GM19328 (cell line): ENCODE measurements at regions not wholly inside any gene's neighbourhood (a gene's known extent, or its start where the extent isn't known, plus 50 kb on each side); places are given as distances from the start of the nearest gene placed in this dataset.
A peak's percentile ranks its signal among the peaks of the same experiment; 100 is the strongest.
"Not testable (repeated sequence)": the region's sequence is repeated elsewhere in the genome, so short reads cannot be mapped to it uniquely, and the experiment has no call there.

ENCODE experiments used
- ATAC-seq: cut with Tn5 transposase; IDR thresholded peaks from one replicate; pipeline ENCODE4 v1.9.1; 2021; ENCODE audit warnings: mild to moderate bottlenecking, moderate library complexity; ENCODE audit not compliant: unreplicated experiment

DNA sequence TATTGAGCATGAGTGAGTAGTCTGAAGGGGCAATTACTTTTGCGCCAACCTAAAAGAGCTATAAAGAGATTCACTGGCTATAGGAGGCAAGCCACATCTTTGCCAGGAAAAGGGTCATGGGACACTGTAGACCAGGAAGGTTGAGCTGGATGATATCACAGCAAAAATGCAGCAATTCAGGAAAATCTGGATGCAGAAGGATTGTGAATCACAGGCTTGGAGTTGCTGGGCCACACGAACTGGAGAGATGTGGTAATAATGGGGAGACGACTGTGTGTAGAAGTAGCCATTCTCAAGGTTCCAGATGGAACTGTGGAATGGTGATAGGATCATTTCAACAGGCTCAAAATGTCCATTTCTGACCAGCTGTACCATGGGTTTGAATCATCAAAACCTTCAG lies 151.4 kb upstream of the DAAM1 start:
- no peak for ATAC-seq

DNA sequence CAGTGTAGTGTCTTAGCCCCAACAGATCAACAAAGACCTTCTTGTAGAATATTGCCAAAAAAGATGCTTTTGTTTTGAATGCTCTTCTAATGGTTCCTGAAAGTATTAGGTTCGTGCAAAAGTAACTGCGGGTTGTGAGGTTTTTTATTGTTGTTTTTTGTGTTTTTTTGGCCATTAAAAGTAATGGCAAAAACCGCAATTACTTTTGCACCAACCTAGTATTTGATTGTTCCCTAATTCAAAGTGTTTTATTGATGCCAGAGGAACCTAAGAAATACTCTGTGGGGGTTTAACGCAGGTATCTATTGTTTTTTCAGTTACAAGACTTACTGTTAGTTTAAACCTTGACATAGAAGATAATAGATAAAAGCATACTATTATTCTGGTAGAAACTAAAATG lies 150.8 kb upstream of the DAAM1 start:
- no peak for ATAC-seq

DNA sequence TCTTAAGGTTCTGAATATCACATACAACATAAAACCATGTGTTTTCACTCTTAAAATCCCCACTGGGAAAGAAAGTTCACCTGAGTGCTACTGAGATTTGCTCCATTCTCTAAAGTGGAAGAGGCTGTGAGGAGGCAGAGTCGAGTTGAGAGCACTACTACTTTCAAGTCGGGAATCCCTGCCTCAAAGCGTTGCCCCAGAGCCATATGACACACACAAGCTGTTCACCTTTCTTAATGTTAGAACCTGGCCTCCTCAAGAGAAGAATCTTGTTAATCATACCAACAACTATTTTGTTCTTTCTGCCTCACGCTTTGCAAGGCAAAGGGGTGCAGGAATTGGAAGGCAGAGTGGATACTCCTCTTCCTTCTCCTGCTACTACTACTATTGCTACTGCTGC lies 149.7 kb upstream of the DAAM1 start:
- ATAC-seq: no peak

DNA sequence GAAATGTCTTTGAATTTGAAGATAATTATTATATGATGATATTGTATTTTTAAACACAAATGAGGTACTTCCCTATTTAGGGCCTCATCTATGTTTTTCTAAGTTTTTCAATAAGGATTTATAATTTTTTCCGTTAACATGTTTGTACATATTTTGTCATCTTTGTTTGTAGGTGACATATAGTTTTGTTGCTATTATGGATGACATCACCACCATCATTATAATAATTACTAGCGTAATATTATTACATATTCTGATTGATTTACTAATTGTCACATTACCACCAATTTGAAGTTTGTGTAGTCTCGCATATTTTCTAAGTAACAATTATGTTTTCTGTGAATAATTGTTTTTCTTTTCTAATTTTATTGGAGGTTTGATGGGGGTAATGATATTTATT lies 147.2 kb upstream of the DAAM1 start:
- no peak for ATAC-seq

DNA sequence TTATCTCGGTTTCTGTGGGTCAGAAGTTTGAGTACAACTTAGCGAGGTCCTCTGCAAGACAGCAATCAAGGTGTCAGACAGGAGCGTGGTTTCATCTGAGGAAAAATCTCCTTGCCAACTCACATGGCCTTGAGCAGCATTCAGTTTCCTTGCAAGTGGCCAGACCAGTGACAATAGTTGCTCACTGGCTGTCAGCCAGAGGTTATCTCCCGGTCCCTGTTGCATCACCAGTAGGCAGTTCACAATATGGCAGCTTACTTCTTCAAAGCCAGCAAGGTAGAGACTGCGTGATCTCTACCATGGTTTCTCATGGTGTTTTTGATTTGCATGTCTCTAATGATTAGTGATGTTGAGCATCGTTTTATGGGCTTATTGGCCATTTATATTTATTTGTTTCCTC lies 143.8 kb upstream of the DAAM1 start:
- no peak for ATAC-seq

DNA sequence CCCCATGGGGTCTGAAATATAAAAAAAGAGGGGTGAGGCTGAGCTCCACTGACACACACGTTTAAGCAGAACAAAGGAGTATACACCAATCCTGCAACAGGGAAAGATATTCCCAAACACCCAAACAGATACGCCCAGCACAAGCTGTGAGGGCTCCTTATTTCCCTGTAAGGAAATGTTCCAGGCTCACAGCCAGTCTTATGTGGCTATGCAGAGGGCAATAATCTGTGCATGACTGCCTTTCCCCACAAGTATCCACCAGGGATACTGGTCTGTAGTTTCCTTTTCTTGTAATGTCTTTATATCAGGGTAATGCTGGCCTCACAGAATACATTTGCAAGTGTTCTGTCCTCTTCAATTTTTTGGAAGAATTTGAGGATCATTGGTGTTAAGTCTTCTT lies 141.7 kb upstream of the DAAM1 start:
- ATAC-seq: no peak

DNA sequence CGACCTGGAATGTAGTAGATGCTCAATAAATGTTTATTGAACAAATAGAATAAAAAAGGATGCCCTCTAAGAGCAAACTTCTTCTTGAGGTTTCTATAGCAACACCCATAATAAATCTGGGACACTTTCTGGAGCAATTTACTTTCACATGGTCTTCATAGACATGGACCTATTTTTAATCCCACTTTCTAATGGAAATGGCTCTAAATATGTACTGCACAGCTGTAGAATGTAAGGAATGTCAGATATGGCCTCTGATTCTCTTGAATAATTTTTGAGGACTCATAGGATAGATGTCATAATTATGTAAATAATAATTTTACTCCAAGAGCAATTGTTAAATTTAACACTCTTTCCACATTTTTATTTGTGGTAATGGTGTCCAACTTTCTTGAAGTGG lies 133.5 kb upstream of the DAAM1 start:
- no peak for ATAC-seq

DNA sequence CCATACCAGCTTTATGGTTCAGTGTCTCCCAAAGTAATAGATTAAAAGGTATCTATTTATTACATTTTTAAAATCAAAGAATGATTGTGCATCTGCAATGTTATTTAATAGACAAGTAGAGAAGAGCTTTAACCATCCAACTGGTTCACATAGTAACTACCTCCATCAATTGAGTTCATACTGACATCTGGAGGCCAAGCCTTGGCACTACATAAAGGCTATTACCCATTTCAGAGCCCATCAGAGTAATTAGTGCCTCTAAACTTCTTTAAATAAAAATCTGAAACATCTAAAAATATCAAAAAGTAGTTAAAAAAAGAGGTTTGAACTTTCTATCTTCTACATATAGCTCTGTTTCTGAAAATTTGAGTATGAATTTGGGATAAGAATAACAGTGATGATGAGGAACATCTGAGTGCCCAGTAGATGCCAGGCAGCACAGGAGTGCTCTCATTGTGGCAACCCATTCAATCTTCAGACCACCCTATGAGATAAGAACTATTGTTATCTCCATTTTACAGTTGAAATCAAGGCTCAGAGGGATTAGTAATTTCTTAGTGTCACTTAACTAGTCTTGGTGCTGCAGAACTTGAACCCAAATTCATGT lies 132.9 kb upstream of the DAAM1 start:
- ATAC-seq: peak; percentile 79

DNA sequence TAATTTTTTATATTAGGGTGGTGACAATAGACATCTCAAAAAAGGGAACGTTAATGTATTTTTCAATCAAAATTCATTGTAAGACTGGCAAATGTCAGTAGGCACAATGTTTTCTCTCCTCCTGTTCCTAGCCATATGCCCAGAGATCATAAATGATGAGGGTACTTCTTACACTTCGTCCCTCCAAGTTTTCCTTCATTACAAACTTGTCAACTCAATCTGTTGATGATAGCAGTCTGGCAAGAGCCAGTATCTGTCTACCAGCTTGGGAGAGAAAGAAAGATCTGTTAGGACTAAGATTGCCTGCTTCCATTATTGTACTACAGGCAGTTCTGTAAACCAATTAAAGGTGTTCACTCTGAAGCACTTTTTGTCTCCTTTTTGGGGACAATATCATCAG lies 130.9 kb upstream of the DAAM1 start:
- no peak for ATAC-seq

DNA sequence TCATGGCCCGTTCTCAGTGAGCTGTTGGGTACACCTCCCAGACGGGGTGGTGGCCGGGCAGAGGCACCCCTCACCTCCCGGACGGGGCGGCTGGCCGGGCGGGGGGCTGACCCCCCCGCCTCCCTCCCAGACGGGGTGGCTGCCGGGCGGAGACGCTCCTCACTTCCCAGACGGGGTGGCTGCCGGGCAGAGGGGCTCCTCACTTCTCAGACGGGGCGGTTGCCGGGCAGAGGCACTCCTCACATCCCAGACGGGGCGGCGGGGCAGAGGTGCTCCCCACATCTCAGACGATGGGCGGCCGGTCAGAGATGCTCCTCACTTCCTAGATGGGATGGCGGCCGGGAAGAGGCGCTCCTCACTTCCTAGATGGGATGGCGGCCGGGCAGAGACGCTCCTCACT lies 129.7 kb upstream of the DAAM1 start:
- ATAC-seq: not testable (repeated sequence)

DNA sequence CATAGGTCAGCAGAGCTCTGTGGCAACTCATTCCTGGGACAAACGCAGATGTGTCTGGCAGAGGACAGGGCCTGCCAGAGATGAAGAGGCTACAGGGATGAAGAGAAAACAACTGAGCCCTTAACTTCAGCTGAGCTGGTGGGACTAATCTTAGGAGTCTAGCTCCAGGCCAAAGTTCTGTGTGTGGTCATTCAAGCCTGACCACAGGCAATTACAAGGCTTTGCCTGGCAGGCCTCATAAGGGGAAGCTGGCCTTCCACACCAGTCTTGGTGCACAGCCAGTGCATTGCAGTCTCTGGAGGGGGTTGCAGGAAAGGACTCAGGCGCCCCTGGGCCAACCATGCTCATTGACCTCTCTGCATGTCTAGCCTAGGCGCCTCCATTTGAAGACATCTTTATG lies 127.6 kb upstream of the DAAM1 start:
- ATAC-seq: no peak

DNA sequence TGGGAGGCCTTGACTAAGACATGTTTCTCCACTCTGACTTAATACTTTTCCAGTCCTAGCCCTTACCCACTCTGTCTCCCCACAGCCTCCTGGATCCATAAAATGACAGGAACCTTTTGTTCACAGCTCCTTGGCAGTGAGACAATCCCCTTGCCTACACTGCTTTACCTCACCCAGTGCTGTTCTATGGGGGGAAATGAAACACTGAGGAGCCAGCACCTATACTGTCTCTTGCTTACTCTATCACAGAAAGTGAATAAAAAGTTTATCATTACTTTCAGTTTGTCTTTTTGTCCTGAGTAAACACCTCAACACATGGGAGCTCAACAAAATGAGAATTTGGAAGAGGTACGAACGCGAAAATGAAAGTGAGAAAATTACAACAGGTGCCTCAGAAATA lies 127.2 kb upstream of the DAAM1 start:
- no peak for ATAC-seq

DNA sequence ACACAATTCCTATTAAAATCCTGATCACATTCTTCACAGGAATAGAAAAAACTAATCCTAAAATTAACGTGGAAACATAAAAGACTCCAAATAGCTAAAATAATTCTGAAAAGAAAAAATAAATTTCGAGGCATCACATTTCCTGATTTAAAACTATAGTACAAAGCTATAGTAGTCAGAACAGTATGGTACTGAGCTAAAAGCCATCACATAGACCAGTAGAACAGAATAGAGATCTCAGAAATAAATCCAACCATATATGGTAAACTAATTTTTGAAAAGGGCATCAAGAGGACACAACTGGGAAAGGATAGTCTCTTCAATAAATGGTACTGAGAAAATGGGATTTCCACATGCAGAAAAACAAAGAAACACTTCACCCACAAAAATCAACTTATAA lies 125.2 kb upstream of the DAAM1 start:
- ATAC-seq: no peak

DNA sequence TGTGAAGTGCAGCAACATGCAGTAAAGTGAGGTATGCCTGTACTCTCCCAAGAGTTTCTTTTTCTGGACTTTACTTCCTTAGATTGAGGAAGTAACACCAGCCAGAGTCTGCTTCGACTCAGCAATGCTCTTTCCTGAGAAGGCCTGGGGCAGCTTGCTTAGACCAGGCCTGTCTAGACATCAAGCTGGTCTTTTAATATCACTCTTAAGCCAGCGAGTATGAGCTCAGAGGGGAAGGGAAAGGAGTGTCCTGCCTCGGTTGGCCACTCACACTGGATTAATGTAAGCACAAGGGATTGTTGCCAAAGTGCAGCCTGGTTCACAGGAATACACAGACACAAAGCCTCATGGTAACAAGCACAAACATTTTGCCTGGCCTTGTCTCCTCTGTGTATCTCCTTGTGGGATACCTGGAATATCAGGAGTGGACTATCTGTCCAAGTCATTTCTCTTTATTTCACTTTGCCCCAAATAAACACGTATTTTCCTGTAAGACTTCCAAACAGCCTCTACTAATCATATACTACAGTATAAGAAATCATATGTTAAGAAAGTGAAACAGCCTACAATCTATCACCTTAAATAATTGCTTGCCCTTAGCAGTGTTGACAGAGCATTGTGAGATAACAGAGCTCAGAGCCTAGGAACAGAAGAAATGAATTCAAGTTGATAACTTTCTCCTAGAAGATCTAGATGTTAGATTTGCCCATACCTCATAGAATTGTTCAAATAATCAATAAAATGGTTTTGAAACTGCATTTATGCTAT lies 121.2 kb upstream of the DAAM1 start:
- ATAC-seq: no peak

DNA sequence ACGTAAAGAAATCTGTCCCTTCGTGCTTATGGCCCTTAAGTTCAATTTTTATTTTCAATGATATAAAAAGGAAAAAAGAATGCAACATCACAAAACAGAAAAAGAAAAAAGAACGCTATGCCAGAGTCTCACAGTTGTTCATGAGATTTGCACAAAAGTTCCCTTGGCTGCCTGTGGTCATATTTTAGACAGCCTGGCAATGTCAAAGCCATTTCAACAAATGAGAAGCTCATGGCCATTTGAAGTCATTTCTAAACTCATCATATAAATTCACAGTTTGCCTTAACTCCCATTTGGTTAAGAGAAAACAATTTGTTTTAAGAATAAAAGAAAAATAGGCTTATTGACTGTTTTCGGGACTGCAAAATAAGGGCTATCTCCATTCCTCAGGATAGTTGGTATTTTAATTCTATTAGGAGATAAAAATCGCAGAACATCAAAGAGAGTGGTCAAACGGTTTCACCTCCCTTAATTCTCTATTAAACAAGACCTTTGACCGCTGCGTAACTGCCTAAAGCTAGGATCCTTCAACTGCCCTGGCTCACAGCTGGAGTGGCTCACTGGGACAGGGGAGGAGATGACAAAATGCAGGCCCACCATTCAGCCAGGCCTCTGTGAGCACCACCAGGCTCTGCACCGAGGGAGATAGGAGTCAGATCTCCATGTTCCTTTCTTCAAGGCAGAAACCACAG lies 119.2 kb upstream of the DAAM1 start:
- ATAC-seq: no peak

DNA sequence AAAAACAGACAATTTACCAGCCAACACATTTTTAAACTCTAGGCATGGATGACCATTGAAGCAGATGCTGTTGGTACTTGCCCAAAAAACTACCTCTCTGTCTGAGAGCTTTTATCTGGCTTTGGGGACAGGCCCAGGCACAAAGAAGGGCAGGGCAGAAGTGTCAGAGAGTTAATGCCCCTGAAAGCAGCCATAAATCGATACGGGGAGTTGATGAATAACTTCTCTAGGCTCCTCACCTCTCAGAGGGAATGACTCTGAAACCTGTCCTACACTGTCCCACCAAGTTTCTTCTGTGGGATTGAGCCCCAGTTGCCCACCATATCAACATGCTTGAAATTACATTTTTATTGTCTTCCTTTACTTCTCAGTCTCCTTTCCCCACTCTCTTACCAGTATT lies 113.0 kb upstream of the DAAM1 start:
- ATAC-seq: no peak

DNA sequence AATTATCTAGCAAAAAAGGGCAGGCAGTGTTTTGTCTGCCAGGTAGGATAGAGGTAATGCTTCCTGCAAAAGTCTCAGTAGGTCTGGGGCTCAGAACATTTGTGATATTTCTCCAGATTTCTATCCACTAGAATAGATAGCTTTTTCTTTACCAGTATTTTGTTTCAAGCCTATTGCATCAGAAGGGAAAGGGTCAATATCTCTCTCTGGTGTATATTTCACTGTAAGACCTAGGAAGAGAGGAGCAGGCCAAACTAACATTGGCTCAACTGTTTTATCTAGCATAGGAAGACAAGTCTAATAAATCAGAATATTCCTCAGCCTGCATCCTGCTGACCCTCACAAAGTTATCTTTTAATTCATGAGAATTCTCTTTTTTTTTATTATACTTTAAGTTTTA lies 106.7 kb upstream of the DAAM1 start:
- no peak for ATAC-seq

DNA sequence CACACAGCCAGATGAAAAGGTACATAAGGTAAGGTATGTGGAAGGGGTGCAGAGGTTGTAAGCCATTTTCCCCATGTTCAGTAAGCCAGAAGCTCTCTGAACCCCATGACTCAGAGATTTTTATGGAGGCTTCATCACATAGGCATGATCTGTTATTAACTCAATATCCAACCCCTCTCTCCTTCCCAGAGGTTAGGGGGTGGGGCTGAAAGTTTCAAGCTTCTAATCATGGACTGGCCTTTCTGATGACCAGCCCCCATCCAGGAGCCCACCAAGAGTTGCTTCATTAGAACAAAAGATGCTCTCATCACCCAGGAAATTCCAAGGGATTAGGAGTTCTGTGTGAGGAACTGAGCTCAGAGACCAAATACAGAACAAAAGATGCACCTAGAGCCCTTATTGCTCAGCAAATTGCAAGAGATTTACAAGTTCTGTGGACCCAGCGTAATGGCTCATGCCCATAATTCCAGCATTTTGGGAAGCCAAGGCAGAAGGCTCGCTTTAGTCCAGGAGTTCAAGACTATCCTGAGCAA lies 103.2 kb upstream of the DAAM1 start:
- ATAC-seq: no peak

DNA sequence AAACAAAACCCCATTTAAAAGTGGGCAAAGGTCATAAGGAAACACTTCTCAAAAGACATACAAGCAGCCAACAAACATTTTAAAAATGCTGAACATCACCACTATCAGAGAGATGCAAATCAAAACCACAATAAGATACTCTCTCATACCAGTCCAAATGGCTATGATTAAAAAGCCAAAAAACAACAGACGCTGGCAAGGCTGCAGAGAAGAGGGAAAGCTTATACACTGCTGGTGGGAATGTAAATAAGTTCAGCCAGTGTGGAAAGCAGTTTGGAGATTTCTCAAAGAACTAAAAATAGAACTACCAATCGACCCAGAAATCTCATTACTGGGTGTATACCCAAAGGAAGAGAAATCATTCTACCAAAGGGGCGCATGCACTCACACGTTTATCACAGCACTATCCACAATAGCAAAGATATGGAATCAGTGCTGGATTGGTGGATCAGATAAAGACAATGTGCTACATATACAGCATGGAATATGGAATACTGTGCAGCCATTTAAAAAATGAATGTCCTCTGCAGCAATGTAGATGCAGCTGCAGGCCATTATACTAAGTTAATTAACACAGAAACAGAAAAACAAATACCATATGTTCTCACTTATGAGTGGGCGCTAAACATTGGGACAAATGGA lies 102.1 kb upstream of the DAAM1 start:
- no peak for ATAC-seq

DNA sequence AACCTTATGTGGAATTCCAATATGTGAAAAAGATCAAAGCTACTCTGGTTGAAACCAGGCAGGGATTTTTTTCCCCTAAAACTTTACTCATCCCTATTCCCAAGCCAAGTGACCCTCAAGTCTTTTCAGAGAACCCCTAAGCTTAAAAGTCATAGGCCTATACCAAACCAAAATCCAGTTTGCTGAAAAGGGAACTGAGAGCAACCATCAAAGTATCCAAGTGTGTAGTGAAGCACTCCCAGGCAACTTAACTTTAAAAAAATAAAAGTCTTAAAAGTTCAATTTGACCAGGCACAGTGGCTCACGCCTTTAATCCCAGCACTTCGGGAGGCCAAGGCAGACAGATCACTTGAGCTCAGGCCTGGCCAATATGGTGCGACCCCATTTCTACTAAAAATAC lies 101.2 kb upstream of the DAAM1 start:
- no peak for ATAC-seq

DNA sequence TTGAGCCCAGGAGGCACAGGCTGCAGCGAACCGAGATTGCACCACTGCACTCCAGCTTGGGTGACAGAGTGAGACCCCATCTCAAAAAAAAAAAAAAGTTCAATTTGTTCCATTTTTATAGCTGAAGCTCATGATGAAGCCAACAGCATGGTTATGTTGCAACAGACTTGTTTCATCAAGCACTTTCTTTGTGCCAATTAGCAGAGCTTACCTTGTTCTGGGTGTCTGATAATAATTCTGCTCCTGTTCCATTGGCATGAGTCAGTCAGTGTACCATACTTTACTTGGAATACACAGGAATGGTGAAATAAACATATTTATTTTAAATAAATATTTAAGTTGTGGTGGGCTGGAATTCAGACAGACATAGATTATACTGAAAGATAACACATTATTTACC lies 100.8 kb upstream of the DAAM1 start:
- no peak for ATAC-seq

DNA sequence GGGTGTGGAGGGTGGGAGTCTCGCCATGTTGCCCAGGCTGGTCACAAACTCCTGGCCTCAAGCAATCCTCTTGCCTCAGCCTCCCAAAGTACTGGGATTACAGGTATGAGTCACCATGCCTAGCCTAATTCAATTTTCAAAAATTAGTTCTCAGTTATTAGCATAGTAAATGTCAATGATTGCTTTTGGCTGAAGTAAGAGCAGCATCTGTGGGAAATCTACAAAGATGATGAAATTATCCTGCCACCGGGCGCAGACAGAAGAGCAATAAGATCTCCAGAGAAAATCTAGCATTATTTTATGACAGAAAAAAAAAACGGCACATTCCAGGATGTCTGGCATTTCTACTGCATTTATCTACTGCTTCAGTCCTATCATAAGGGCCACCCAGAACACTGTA lies 97.9 kb upstream of the DAAM1 start:
- no peak for ATAC-seq
